ENCODE measurements at regions not wholly inside any gene's neighbourhood (a gene's known extent, or its start where the extent isn't known, plus 50 kb on each side); places are given as distances from the start of the nearest gene placed in this dataset.

DNA sequence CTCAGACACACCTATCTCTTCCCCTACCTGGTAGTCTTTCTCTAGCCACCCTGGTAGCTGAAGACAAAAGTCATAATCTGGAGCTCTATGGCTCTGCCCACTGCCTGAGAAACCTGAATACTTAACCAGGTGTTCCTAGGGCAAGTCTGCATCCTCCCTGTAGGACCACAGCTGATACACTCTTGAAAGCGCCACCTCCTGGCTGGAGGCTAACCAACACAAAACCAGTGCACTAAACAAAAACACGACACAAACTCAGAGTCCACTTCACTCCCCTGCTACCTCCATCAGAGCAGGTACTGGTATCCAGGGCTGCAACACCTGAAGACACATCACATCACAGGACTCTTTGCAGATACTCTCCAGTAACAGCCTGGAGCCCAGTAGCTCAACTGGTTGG lies 84.6 kb upstream of the ANXA1 start:
- no peaks in the 10 kb centered on the region for H3K4me1 ChIP-seq
- no peak overlapping the region for H3K4me3 ChIP-seq
- H3K9me3 ChIP-seq = no peaks in the 10 kb centered on the region
- no peak for DNase-seq (ENCODE audit: extremely low spot score in 2 of 2)
- H3K27ac ChIP-seq = no peak overlapping the region
- no peaks in the 10 kb centered on the region for H3K36me3 ChIP-seq
- intact Hi-C loops (cut with DNase I) = no loop called here
- H3K27me3 ChIP-seq = no peaks in the 10 kb centered on the region
- TF ChIP-seq, protein P1, sequence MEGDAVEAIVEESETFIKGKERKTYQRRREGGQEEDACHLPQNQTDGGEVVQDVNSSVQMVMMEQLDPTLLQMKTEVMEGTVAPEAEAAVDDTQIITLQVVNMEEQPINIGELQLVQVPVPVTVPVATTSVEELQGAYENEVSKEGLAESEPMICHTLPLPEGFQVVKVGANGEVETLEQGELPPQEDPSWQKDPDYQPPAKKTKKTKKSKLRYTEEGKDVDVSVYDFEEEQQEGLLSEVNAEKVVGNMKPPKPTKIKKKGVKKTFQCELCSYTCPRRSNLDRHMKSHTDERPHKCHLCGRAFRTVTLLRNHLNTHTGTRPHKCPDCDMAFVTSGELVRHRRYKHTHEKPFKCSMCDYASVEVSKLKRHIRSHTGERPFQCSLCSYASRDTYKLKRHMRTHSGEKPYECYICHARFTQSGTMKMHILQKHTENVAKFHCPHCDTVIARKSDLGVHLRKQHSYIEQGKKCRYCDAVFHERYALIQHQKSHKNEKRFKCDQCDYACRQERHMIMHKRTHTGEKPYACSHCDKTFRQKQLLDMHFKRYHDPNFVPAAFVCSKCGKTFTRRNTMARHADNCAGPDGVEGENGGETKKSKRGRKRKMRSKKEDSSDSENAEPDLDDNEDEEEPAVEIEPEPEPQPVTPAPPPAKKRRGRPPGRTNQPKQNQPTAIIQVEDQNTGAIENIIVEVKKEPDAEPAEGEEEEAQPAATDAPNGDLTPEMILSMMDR (IDR thresholded peaks at IDR 0.05) = no peak
- TF ChIP-seq POLR2AphosphoS5 (IDR thresholded peaks at IDR 0.05; ENCODE audit: insufficient read depth in 1 of 2, low read depth in 1 of 2) (no peak), POLR2A (IDR thresholded peaks at IDR 0.05) (no peak)

DNA sequence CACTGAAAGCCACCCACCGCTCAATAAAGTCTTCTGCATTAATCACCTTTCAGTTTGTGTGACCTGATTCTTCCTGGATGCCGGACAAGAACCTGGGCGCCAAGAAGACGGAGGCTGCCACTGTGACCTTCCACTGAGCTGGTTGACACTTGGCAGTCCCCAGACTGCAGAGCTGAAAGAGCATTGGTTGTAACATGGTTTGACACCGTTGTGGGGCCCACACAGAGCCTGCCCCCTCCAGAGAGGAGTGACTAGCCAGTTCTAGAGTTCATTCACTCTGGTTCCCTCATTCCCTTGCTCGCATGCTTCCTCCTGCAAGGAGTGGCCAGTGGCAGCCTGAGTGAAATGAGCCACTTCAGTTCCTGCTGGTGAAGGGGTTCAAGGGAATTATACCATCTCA lies 86.2 kb upstream of the ANXA1 start:
- no peaks in the 10 kb centered on the region for H3K4me1 ChIP-seq
- TF ChIP-seq POLR2AphosphoS5 (IDR thresholded peaks at IDR 0.05; ENCODE audit: insufficient read depth in 1 of 2, low read depth in 1 of 2) = no peak
- TF ChIP-seq, protein P1 (IDR thresholded peaks at IDR 0.05) = no peak
- TF ChIP-seq POLR2A (IDR thresholded peaks at IDR 0.05) = no peak
- no peaks in the 10 kb centered on the region for H3K27me3 ChIP-seq
- H3K27ac ChIP-seq = no peak overlapping the region
- H3K4me3 ChIP-seq = no peak overlapping the region
- no peaks in the 10 kb centered on the region for H3K36me3 ChIP-seq
- DNase-seq (ENCODE audit: extremely low spot score in 2 of 2) = no peak
- intact Hi-C loops (cut with DNase I) = no loop called here
- no peaks in the 10 kb centered on the region for H3K9me3 ChIP-seq

DNA sequence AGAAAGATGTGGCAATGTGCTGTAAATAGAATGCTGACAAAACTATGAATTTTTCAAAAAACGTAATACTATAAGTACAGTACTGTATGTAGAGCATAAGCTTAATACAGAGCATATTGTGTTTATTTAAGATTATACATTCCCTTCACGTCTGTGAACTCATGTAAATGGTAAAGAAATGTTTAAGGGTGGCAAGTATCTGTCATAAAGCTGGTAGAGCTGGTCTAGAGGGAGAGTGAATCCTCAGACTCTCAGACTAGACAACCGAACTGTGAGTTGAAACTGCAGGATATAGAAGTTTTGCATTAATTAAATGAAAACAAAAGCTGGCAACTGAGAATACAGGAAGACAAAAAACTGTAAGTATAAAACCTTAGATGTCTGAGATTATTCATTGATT lies 87.3 kb upstream of the ANXA1 start:
- Histone ChIP-seq H3K4me3 (no peak overlapping the region), H3K27me3 (no peaks in the 10 kb centered on the region), H3K4me1 (no peaks in the 10 kb centered on the region), H3K9me3 (no peaks in the 10 kb centered on the region), H3K36me3 (no peaks in the 10 kb centered on the region), H3K27ac (no peak overlapping the region)
- TF ChIP-seq, protein P1 (IDR thresholded peaks at IDR 0.05) = no peak
- no peak for TF ChIP-seq POLR2A (IDR thresholded peaks at IDR 0.05)
- TF ChIP-seq POLR2AphosphoS5 (IDR thresholded peaks at IDR 0.05; ENCODE audit: insufficient read depth in 1 of 2, low read depth in 1 of 2) = no peak
- no peak for DNase-seq (ENCODE audit: extremely low spot score in 2 of 2)
- intact Hi-C loops (cut with DNase I) = no loop called here

DNA sequence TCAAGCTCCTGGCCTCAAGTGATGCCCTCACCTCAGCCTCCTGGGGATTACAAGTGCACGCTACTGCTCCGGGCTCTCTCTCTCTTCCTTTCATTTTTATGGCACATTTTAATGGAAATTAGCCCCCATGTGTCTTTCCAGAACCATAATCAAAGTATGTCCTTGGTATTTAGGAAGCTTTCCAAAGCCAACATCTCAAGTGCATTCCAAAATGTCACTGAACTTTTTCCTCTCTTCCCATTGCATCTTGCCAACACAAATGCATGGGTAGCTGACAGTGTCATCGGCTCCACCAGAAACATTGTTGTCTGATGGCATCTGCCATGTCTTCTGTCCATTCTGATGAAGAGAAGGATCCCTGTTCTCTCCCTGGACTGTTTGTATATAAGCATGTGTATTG lies 90.5 kb upstream of the ANXA1 start:
- no peaks in the 10 kb centered on the region for H3K36me3 ChIP-seq
- no peak for TF ChIP-seq POLR2A (IDR thresholded peaks at IDR 0.05)
- TF ChIP-seq, protein P1 (IDR thresholded peaks at IDR 0.05) = no peak
- no peak for TF ChIP-seq POLR2AphosphoS5 (IDR thresholded peaks at IDR 0.05; ENCODE audit: insufficient read depth in 1 of 2, low read depth in 1 of 2)
- H3K4me3 ChIP-seq = no peak overlapping the region
- H3K9me3 ChIP-seq = no peaks in the 10 kb centered on the region
- H3K4me1 ChIP-seq = no peaks in the 10 kb centered on the region
- intact Hi-C loops (cut with DNase I) = no loop called here
- H3K27ac ChIP-seq = no peak overlapping the region
- no peaks in the 10 kb centered on the region for H3K27me3 ChIP-seq
- DNase-seq (ENCODE audit: extremely low spot score in 2 of 2) = no peak

DNA sequence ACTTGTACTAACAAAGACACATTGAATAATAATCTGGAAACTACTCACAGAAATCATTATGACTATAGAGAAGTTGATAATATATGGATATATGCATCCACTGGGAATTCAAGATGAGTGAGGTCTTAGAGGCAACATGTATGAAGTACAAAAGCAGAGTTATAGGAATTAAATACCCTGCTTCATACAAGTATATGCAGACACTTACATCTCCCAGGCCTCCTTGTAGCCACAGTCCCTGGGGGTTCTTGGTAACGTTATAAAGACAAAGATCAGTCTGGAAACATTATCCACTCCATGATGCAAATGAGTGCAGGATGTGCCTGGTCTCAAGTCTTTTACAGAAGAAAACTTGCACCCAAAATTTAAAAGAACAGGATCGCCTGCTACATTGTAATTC lies 92.4 kb upstream of the ANXA1 start:
- TF ChIP-seq POLR2A (IDR thresholded peaks at IDR 0.05) = no peak

DNA sequence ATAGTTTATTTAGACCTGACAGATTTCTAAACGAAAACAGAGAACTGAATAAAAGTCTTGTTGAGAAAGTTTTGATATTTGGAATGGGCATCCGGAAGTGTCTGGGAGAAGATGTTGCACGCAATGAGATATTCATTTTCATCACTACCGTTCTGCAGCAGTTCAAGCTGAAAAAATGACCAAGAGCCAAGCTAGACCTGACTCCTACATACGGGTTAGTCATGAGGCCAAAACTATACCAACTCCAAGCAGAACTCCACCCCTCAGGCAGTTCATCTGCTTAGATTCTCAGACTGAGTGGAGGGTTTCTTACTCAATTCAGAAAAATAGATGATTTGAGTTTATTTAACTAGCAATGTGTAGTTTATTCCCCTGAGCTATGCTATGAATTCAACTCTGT lies 95.4 kb upstream of the ANXA1 start:
- no peaks in the 10 kb centered on the region for H3K9me3 ChIP-seq
- intact Hi-C loops (cut with DNase I) = no loop called here
- TF ChIP-seq, protein P1 (IDR thresholded peaks at IDR 0.05) = no peak
- no peak for TF ChIP-seq POLR2A (IDR thresholded peaks at IDR 0.05)
- no peak for DNase-seq (ENCODE audit: extremely low spot score in 2 of 2)
- no peaks in the 10 kb centered on the region for H3K36me3 ChIP-seq
- no peak overlapping the region for H3K4me3 ChIP-seq
- no peaks in the 10 kb centered on the region for H3K27me3 ChIP-seq
- H3K4me1 ChIP-seq = no peaks in the 10 kb centered on the region
- no peak overlapping the region for H3K27ac ChIP-seq

More for the DNA sequence above, 92.4 kb upstream of the ANXA1 start:
- no peaks in the 10 kb centered on the region for H3K4me1 ChIP-seq
- no peaks in the 10 kb centered on the region for H3K36me3 ChIP-seq
- no peak overlapping the region for H3K4me3 ChIP-seq
- H3K27ac ChIP-seq = no peak overlapping the region
- intact Hi-C loops (cut with DNase I) = no loop called here
- H3K27me3 ChIP-seq = no peaks in the 10 kb centered on the region
- no peaks in the 10 kb centered on the region for H3K9me3 ChIP-seq
- no peak for DNase-seq (ENCODE audit: extremely low spot score in 2 of 2)
